Right hindlimb (tissue), 1 donor: ENCODE measurements at regions not wholly inside any gene's neighbourhood (a gene's known extent, or its start where the extent isn't known, plus 50 kb on each side); places are given as distances from the start of the nearest gene placed in this dataset.
"Not testable (repeated sequence)": the region's sequence is repeated elsewhere in the genome, so short reads cannot be mapped to it uniquely, and the experiment has no call there.

Source experiments
- DNase-seq: peaks from one replicate; pipeline ENCODE4 v3.0.0-alpha.2; 2018

DNA sequence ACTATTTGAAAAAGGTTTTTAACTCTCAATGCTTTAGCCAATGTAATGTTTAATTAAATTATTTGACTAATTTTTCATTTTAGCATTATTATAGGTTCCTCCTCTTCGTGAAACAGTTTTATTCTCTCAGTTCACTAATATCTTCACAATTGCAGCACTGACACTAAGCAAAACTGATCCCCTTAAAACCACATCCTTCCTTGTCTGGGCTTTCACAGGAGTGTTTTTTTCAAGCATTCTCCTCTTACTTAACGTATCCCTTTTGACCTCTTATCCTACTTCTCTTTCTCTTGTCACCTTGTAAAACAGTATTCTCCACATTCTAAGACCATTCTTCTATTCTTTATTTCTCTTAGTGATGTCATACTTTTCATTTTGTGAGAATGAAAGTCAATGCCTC, 112.8 kb downstream of the DSC3 start:
- DNase-seq = no peak

DNA sequence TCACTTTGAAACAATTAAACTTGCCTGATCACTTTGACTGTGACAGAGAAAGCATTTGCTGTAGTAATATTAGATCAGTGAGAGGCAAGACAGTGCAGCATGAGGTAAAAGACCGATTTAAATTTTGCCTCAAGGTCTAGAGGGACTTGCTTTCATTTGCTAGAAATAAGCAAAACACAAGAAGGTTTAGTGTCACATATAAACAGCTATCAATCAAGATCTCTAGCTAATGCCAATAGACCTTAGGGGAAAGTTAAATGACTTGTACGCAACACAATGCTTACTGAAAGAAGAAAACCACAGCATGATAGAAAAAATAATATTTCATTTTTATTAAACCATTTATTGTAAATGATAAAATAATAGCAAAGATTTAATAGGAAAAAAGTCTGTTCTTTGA, 113.5 kb downstream of the DSC3 start:
- DNase-seq = no peak

DNA sequence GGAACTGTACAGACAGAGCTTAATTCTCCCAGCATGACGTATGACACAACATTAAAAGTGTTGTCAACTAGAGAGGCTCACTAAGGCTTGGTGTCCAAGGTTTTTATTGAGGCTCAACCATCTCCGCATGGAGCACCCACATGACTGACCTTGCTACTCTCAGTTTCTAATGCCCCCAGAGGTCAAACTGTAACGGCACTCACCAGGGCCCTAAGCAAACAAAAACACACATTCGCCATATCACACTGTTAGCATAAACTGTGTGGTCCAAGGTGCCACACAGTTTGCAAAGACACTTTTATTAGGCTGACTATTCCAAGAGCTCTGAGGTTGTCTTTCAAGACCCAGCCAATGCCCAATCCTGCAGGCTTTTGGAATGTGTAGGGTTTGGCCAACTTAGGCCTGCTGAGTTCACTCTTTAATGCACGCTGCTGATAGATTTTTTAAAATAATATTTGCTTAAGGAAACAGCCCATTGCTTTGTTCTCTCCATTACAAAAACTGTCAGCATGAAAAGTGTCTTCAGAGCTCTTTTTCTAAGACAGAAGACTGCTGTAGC, 114.9 kb downstream of the DSC3 start:
- no peak for DNase-seq

DNA sequence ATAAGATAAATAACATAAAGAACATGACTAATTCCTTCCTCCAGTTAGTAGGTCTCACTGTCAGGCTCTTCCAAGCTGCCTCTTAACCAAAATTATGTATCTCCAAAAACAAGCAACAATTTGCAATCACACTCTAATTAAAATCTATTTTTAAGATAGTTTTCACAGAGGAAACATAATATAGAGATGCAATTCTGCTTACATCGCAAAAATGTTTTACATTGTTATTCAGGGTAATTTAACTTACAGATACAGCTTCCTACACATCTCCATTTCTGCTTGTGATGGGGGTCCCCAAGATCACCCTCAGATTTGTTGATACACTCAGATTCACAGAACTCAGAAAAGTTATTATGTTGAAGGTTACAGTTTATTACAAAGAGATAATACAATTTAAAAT, 115.5 kb downstream of the DSC3 start:
- DNase-seq = no peak

DNA sequence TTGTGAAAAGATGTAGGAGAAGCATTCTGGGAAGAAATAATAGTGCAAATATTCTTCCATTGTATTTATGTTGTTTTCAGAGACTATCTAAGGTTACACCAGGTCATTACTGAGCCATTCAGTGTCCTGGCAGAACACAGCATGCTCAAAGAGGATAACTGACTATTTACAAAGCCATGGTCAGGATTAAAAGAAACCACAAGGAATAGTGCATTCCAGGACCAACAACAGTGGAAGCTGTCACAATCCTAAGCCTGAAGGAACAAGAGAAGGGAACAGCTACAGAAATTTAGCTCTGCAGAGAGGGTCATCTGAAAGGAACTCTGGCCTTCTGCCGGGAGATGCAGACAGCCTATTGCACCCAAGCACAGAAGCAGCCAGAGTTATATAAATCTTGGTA, 116.7 kb downstream of the DSC3 start:
- no peak for DNase-seq

DNA sequence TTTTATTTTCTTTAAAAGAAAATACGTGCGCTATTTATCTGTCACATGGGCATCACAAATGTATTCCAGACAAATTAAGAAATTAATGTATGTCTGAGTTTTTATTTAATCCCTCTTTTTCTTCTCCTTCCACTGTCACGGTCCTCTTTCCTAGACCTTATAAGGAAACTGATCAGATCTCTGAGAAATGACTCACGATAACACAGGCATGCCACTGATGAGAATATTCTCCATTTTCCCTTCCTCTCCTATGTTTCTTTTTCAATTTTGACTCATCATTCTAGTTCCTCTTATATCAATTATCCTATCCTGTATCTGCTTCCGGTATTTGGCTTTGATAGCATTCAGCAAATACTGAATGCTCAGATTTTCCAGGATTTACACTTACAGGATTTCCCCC, 121.8 kb downstream of the DSC3 start:
- no peak for DNase-seq

DNA sequence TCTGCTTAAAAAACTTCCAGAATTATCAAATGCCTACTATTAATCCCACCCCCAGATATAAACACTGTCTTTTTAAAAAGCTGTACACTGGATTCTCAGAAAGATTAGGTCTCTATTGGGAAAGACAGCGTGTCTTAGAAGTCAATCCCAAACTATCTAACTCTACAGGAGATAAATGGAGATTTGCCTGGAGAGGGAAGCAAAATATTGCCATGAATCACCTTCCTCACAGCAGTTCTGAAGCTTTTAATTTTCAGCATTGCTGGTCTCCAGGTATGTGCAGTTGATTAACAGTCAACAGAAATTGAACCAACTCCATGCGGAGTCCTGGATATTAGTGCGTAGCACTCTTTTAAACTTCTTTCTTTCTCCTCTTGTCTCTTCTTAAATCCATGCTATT, 122.2 kb downstream of the DSC3 start:
- DNase-seq = no peak

DNA sequence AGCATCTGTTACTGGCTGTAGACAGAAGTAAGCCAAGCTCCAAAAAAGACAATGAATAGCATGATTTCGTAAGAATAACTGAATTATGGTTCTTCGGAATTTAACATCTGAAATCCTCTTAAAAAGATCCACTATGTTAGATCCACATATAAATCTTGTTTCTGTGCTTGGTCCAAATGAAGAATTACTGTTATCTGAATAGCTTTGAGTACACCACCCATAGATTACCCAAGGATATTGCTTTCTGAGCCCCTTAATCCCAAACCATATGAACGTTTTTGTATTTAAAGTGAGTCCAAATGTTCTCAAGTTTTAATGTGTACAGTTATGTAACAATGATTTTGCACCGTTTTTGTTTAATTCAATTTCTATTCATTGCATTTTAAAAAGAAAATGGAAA, 124.9 kb downstream of the DSC3 start:
- no peak for DNase-seq

DNA sequence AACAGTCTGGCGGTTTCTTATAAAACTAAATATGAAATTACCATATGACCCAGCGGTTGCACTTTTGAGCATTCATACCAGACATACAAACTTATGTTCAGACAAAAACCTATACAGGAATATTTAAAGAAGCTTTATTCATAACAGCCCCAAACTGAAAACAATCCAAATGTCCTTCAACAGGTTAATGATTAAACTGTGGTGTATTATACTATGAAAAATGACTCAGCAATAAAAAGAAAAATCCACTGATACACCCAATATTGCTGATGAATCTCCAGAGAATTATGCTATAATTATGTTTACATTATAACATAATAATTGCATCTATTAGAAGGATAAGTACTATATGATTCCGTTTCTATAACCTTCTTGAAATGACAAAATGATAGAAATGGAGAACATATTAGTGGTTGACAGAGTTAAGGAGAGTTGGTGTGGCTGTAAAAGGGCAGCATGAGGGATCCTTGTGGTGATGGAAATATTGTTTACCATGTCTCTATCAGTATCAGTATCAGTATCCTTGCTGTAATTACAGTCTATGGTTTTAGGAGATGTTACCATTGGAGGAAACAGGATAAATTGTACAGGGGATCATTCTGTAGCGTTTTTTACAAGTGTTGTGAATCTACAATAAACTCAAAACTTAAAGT, 127.1 kb downstream of the DSC3 start:
- DNase-seq = no peak

DNA sequence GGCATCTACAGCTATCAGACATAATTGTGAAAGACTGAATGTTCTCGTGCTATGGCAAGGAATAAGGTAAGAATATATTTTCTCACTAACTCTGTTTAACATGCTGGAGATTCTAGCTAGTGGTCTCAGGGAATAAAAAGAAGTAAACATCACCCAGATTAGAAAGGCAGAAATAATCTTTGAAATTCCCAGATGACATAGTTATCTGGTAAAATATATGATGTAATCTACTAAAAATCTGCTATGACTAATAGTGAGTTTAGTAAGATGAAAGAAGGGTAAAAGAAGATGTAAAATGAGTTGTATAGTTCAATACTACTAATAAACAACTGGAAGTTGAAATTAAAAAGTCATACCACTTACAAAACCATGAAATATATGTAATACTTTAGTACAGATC, 134.2 kb downstream of the DSC3 start:
- DNase-seq = no peak

DNA sequence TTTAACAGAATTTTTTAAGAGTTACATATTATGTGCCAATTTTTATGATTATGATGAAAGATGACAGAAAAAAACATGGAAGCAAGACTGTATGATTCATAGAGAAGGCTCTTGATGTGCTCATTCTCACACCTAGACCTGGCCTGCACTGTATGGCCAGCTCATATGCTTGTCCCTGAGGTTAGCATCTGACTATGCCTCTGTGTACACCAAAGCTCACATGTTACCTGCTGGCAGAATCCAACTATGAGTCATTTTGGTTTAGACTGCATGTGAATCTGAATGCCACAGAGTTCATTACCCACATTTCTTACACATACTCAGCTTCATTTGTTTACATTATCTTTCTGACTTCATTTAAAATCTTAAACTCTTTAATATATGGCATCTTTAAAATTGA, 139.0 kb downstream of the DSC3 start:
- DNase-seq = no peak

DNA sequence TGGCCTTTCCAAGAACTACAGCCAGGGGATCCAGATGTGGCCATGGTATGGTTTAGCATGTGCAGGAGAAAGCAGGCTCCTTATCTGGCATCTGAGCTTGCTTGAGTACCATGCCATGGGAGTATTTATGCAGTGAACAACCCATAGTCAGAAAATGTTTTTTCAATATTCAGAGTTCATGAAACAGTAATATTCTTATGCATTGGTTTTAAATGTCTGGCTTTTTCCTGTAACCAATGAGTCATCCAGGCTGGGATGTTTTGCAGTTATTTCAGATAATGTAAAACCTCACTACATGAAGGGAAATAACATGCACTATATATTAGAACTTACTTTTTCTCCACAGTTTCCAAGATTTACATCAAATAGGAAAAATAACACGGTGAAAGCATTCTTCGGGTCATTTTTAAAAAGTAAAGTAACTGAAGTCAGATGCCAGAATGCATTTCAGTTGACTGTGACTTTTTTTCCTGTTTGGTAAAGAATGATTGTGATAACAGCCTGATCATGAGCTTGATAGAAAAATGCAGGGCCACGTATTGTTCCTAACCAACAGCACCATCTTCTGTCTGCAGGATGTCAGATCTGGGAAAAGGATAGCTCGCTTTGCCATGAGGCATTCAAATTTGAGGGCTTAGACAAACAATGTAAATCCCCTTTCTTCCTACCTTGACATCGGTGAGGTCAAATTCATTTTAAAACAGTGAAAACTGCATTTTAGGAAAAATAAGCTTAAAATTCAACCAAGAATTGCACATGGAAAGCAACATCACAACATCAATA, 152.8 kb downstream of the DSC3 start:
- no peak for DNase-seq

DNA sequence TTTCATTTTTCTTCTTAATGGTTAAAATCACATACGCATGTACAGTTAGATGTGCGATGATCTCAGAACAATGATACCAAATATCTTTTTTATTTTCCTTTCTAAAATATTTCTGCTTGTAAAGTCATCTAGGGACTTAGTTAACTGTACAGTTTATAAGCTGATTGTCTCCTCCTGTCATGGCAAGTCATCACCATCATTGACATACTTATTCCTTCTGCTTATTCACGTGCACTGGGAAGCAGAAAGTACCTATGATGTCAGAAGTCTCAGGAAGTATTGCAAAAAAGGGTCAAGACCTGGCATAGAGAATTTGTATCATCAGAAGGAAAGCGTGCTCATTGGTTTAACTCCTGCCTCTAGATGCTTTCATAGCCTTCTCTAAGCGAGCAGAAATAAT, 154.2 kb downstream of the DSC3 start:
- DNase-seq = no peak

DNA sequence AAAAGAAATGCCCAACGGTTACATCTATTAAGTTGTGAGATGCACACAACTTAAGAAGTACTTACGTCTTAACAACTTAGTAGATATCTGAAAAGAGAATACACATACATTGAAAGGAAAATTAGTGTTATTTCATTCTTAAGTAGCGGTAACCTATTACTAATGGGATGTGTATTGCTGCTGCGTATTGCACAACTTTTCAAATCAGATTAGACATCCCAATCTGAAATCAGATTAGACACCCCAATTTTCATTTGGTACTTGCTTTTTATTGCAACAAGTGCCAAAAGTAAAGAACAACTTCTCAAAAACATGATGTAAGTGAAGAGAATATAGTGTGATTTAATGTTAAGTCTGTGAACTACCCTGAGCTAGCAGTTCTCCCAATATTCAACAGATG, 155.5 kb downstream of the DSC3 start:
- DNase-seq = no peak

DNA sequence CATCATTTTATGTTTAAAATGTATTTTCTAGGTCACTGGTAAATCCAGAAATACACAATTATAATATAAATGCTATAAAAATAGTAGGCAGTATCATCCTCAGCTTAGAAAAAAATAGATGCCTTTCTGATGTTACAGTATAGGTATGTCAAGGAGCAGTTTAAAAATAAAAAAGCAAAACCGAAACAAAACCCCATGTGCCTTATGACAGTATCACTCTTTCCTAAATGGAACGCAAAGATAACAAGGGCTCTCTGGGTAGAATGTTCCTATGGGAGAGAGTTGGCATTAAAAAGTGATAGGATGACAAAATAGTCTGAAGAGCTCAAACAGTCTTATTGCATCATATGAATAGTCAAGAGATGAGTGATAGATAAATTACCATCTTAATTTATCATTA, 172.1 kb downstream of the DSC3 start:
- no peak for DNase-seq

DNA sequence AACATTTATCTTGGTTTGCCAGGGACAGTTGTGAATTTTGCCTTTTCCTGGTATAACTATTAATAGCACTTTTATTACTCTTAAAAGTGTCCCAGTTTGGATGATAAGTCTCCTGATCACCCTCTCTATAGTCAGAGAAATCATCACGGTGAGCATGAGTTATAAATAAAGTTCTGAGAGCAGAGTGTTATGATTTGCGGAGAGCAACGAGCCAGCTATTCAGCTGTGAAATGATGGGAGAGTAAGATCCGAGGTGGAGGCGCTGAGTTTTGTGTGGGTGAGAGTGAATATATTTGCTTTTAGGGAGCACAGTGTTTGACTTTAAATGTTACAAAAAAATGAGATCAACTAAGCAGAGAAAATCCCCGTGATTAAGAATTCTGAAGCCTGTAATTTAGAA, 179.6 kb downstream of the DSC3 start:
- no peak for DNase-seq

DNA sequence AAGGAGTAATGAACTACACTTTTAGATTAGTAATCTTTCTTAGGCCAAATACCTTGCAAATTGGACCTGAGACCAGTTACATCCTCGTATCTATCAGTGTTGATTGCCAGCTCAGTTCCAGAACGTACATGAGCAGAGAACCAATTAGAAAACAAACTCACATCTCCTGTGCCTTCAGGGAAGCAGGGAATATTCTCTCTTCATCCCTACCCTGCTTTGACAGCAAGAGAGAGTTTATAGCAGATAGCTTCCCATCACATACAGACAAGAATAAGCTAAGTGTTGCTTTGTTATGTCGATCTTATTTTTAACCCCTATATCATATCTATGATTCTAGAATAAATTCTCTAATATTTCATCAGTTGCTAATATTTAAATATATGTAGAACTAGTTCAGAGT, 181.8 kb downstream of the DSC3 start:
- DNase-seq = no peak

DNA sequence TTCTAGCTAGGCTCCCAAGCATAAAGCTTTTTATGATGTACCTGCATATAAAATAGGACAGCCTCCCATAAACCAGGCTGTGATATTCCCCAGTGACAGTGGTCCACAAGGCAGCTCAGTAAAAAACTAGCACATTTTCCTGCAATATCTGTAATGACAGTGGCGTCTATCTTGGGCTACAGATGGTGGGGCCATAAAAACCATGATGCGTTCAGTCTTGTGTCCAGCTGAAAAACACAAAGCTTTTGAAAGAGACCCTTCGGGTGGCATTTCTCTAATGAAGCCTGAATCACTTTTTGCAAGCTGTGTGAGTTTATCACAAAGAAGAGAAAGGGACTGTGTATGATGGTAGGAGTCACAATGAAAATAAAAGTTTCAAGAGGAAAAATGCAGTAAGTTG, 183.5 kb downstream of the DSC3 start:
- DNase-seq = no peak

DNA sequence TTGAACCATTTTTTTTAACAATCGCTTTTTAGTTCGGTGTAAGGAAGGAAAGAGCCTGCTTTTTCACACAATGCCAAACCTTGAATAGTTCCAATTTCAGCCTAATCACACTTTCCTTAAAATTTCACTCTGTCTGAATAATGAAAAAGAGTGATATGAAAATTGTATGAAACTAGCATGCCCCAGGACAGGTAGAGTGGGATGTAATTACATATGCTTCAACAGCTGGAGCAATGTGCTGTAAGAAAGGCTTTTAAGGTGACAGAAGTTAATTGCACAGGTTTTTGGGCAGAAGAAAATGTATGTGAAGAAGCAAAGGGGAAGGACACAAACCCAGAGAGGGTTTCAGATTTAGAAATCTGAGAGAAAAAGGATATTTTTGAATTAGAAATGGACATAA, 184.0 kb downstream of the DSC3 start:
- DNase-seq = no peak

DNA sequence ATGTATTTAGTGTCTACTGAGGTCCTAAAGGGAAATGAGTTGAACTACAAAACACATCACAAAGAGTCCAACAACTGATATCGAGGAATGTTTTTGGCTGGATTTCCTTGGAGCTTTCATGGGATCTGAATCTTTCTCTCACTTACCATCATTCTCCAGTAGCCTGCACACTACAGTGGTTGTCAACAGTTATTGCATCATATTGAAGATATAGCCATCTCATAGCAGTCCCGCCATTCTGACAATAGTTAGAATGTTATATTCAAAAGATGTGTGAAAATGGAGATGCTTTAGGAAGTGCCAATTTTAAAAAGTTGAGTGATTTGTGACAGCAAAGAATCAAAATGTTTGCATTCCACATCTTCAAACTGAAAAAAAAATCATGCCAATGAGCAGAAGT, 186.8 kb downstream of the DSC3 start:
- no peak for DNase-seq

DNA sequence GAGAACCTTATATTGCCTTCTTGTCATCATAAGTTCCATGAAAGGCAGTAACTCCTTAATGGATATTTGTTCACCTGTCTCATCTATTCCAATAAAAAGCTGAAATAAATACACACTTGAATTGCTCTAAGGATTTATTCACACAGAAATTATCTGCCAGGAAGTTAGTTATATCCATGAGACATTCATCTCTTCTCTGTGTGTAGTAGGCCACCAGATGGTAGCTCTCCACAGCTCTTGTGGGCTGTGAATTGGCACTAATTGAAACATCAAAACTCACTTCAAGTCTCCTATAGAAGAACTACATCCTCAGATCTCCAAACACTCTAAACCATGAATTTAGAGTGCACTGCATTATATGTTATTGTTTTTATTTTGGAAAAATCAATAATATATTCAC, 189.6 kb downstream of the DSC3 start:
- DNase-seq = no peak

DNA sequence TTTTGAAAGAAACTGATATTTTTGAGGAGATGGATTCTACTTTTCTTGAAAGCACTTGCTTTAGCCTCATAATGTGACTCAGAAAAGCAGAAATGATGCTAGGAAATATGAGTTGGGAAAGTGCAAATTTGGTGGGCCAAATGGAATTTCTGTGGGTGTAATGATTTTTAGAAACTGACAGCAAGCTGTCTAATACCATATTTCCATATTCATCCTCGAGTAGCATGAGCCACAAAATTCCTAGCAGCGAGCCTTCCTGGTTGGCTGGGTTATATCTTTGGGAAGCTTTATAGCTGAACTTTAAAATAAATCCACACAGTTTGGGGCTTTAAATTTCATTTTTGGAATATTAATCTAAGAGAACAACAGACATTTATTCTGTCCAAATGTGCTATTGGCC, 190.0 kb downstream of the DSC3 start:
- DNase-seq = no peak

DNA sequence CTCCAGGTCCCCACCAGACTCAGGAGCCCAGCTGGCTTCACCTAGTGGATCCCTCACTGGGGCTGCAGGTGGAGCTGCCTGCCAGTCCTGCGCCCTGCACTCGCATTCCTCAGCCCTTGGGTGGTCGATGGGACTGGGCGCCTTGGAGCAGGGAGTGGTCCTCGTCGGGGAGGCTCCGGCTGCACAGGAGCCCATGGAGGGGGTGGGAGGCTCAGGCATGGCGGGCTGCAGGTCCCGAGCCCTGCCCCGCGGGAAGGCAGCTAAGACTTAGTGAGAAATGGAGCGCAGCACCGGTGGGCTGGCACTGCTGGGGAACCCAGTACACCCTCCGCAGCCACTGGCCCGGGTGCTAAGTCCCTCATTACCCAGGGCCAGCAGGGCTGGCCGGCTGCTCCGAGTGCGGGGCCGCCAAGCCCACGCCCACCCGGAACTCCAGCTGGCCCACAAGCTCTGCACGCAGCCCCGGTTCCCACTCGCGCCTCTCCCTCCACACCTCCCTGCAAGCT, 203.4 kb downstream of the DSC3 start:
- DNase-seq = not testable (repeated sequence)

DNA sequence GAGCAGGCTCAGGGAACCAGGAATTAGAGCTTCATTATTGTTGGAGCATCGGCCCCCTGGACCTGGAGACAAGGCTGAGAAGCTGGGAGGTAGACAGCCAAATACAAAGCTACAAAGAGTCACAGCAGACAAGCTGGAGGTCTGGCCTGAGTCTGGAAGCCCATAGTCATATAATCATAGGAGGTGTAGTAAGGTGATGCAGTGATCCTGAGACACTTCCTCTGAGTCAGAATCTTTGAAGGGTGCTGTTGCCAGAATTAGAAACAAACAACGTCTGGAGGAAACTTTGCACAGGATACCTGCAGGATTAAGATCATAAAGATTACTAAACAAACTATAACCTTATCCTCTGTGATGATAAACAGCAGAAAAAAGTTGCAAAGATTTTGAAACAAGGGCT, 213.8 kb downstream of the DSC3 start:
- DNase-seq = no peak

DNA sequence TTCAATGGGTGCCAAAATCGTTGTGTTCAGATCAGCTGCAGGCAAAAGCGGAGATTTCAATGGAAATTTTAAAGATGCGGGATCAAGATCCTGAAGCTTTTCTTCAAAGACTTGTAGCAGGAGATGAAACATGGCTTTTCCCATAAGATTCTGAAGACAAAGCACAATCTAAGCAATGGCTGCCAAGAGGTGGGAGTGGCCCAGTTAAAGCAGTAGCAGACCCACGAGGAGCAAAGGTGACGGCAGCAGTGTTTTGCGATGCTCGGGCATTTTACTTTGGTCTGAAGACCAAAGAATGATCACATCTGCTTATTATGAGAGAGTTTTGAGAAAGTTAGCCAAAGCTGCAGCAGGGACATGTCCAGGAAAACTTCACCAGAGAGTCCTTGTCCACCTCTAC, 222.9 kb downstream of the DSC3 start:
- no peak for DNase-seq
